ENCODE measurements at regions not wholly inside any gene's neighbourhood (a gene's known extent, or its start where the extent isn't known, plus 50 kb on each side); places are given as distances from the start of the nearest gene placed in this dataset.

- H3K4me3 ChIP-seq (ENCODE audit: low read depth, low read length): no peak overlapping the region
- TF ChIP-seq, protein P1, sequence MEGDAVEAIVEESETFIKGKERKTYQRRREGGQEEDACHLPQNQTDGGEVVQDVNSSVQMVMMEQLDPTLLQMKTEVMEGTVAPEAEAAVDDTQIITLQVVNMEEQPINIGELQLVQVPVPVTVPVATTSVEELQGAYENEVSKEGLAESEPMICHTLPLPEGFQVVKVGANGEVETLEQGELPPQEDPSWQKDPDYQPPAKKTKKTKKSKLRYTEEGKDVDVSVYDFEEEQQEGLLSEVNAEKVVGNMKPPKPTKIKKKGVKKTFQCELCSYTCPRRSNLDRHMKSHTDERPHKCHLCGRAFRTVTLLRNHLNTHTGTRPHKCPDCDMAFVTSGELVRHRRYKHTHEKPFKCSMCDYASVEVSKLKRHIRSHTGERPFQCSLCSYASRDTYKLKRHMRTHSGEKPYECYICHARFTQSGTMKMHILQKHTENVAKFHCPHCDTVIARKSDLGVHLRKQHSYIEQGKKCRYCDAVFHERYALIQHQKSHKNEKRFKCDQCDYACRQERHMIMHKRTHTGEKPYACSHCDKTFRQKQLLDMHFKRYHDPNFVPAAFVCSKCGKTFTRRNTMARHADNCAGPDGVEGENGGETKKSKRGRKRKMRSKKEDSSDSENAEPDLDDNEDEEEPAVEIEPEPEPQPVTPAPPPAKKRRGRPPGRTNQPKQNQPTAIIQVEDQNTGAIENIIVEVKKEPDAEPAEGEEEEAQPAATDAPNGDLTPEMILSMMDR (IDR thresholded peaks at IDR 0.05; ENCODE audit: borderline replicate concordance, insufficient read depth, low read depth, low read length): no peak
These were observed 50.7 kb upstream of the LYVE1 start for GRCh38 chr11:10619131-10619680.

GRCh38 chr11:10618490-10618889, 50.0 kb upstream of the LYVE1 start:
- no peak overlapping the region for H3K4me3 ChIP-seq (ENCODE audit: low read depth, low read length)
- TF ChIP-seq, protein P1 (IDR thresholded peaks at IDR 0.05; ENCODE audit: borderline replicate concordance, insufficient read depth, low read depth, low read length): no peak

All from GM12875 (cell line).